ENCODE measurements at regions not wholly inside any gene's neighbourhood (a gene's known extent, or its start where the extent isn't known, plus 50 kb on each side); places are given as distances from the start of the nearest gene placed in this dataset.

DNA sequence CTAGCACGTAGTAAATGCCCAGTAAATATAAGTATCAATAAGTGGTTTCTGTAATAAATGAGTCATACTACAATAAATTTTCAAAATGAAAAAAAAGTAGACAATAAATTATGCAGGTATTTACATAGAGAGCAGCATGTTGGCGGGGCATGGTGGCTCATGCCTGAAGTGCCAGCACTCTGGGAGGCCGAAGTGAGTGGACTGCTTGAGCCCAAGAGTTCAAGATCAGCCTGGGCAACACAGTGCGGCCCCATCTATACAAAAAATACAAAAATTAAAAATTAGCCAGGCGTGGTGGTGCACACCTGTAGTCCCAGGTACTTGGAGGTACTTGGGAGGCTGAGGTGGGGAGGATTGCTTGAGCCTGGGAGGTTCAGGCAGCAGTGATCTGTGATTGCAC, 509.3 kb upstream of the KLF6 start:
- TF ChIP-seq CTCF (IDR thresholded peaks at IDR 0.05) (no peak), POLR2A (IDR thresholded peaks at IDR 0.05) (no peak)
